ENCODE measurements at regions not wholly inside any gene's neighbourhood (a gene's known extent, or its start where the extent isn't known, plus 50 kb on each side); places are given as distances from the start of the nearest gene placed in this dataset.

DNA sequence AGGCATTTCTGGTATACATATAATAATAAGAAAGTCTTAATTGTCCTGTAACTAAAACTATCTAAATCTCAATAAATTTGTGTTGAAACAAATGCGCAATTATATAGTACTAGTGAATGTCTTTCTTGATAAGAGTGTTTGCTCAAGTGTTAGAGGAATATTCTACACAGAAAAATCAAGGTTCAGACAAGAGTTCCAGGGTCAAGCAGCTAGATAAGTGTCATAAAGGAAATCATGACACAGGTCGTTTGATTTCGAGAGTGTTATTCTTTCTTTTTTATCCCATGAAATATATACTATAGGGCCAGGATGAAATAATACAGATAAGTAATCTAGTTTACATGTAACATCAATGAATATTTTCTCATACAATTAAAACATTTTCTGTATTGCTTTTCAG lies 366.1 kb downstream of the UTRN start:
- Histone ChIP-seq H3K27ac (ENCODE audit: low read depth, low read length) (no peak overlapping the region), H3K9me3 (ENCODE audit: control insufficient read depth, insufficient read depth, low read length) (no peaks in the 10 kb centered on the region), H3K9me2 (replicated peaks; ENCODE audit: control insufficient read depth, low read length) (no peaks in the 10 kb centered on the region), H3K4me2 (ENCODE audit: low read length) (no peak overlapping the region), H4K20me1 (ENCODE audit: control insufficient read depth, insufficient read depth, low read depth, low read length) (no peaks in the 10 kb centered on the region), H3K36me3 (ENCODE audit: control insufficient read depth, low read length) (no peaks in the 10 kb centered on the region), H3K79me2 (ENCODE audit: control insufficient read depth, low read length) (no peaks in the 10 kb centered on the region), H3K4me1 (ENCODE audit: control insufficient read depth, low read length) (no peaks in the 10 kb centered on the region), H3K4me3 (ENCODE audit: low read length) (no peak overlapping the region), H3F3A (ENCODE audit: control insufficient read depth, insufficient read depth) (no peaks in the 10 kb centered on the region), H3K27me3 (ENCODE audit: control insufficient read depth, low read length) (no peaks in the 10 kb centered on the region)
- TF ChIP-seq, protein P1, sequence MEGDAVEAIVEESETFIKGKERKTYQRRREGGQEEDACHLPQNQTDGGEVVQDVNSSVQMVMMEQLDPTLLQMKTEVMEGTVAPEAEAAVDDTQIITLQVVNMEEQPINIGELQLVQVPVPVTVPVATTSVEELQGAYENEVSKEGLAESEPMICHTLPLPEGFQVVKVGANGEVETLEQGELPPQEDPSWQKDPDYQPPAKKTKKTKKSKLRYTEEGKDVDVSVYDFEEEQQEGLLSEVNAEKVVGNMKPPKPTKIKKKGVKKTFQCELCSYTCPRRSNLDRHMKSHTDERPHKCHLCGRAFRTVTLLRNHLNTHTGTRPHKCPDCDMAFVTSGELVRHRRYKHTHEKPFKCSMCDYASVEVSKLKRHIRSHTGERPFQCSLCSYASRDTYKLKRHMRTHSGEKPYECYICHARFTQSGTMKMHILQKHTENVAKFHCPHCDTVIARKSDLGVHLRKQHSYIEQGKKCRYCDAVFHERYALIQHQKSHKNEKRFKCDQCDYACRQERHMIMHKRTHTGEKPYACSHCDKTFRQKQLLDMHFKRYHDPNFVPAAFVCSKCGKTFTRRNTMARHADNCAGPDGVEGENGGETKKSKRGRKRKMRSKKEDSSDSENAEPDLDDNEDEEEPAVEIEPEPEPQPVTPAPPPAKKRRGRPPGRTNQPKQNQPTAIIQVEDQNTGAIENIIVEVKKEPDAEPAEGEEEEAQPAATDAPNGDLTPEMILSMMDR (IDR thresholded peaks at IDR 0.05; ENCODE audit: low read depth, low read length, poor library complexity, severe bottlenecking) = no peak
- TF ChIP-seq EZH2phosphoT487 (IDR thresholded peaks at IDR 0.05; ENCODE audit: borderline replicate concordance, low read length) = no peak

DNA sequence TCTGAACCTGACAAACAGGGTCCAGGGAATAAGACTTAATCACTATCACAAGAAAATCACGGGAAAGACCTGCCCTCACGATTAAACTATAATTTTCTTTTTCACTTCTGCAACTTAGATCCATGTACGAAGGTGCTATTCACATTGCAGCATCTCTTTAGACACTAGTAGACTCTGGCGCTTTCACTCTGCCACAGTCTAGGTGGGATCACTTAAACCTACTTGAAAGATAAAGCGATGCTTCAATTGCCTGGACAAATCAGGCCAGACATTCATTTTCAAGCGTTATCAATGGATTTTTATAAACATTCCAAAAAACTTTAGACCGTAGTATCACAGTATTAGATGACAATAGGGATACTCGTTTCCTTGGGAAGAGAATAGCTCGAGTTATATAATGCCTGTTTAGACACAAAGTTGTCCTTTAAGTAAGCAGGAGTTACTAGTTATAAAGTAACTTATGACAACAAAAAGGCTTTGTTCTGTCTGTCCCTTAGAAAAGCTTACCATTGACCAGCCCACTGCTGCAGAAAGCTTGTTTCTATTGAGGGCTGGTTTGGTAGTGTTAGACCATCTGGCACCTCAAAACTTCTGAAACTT lies 367.3 kb downstream of the UTRN start:
- no peak overlapping the region for H3K4me2 ChIP-seq (ENCODE audit: low read length)

DNA sequence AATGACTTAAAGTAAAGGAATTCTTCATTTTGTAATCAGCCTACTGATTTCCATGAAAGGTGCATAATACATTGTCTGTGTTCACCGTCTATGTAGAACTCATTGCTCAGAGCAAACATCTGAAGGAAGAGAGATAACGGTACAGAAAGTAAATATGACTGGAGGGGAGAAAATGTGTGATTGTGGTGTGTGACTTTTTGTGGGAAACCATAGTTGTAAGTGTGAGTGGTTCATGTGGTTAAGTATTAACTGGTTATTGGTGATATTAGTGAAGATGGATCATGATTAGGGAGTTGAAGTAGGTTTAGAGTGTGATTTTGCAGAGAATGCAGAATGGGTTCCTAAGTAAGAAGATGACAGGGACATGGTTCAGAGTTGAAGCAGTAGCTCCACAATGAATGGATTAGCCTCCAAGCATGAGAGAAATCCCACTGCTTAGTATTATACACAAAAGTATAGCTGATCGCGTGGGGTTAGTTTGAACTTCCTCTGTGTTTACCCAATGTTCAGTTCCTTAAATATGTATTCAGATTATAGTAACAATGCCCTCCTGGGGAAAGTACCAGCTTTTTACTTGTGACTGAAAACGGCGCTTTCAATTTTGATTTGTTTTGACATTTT lies 368.9 kb downstream of the UTRN start:
- Histone ChIP-seq H3K4me2 (ENCODE audit: low read length) (no peak overlapping the region), H3K27ac (ENCODE audit: low read depth, low read length) (no peak overlapping the region)

More for the DNA sequence above, 367.3 kb downstream of the UTRN start:
- TF ChIP-seq, protein P1 (IDR thresholded peaks at IDR 0.05; ENCODE audit: low read depth, low read length, poor library complexity, severe bottlenecking) = no peak
- no peaks in the 10 kb centered on the region for H3K9me2 ChIP-seq (replicated peaks; ENCODE audit: control insufficient read depth, low read length)
- H3K79me2 ChIP-seq (ENCODE audit: control insufficient read depth, low read length) = no peaks in the 10 kb centered on the region
- H3K27ac ChIP-seq (ENCODE audit: low read depth, low read length) = no peak overlapping the region
- no peaks in the 10 kb centered on the region for H3F3A ChIP-seq (ENCODE audit: control insufficient read depth, insufficient read depth)
- H3K9me3 ChIP-seq (ENCODE audit: control insufficient read depth, insufficient read depth, low read length) = no peaks in the 10 kb centered on the region
- no peaks in the 10 kb centered on the region for H4K20me1 ChIP-seq (ENCODE audit: control insufficient read depth, insufficient read depth, low read depth, low read length)
- no peaks in the 10 kb centered on the region for H3K27me3 ChIP-seq (ENCODE audit: control insufficient read depth, low read length)
- H3K4me1 ChIP-seq (ENCODE audit: control insufficient read depth, low read length) = no peaks in the 10 kb centered on the region
- H3K36me3 ChIP-seq (ENCODE audit: control insufficient read depth, low read length) = no peaks in the 10 kb centered on the region
- no peak overlapping the region for H3K4me3 ChIP-seq (ENCODE audit: low read length)

More for the DNA sequence above, 368.9 kb downstream of the UTRN start:
- Histone ChIP-seq H3F3A (ENCODE audit: control insufficient read depth, insufficient read depth) (no peaks in the 10 kb centered on the region), H3K36me3 (ENCODE audit: control insufficient read depth, low read length) (no peaks in the 10 kb centered on the region), H3K9me2 (replicated peaks; ENCODE audit: control insufficient read depth, low read length) (no peaks in the 10 kb centered on the region), H3K27me3 (ENCODE audit: control insufficient read depth, low read length) (no peaks in the 10 kb centered on the region), H3K79me2 (ENCODE audit: control insufficient read depth, low read length) (no peaks in the 10 kb centered on the region), H3K4me1 (ENCODE audit: control insufficient read depth, low read length) (no peaks in the 10 kb centered on the region), H3K4me3 (ENCODE audit: low read length) (no peak overlapping the region), H4K20me1 (ENCODE audit: control insufficient read depth, insufficient read depth, low read depth, low read length) (no peaks in the 10 kb centered on the region), H3K9me3 (ENCODE audit: control insufficient read depth, insufficient read depth, low read length) (no peaks in the 10 kb centered on the region)
- TF ChIP-seq EZH2phosphoT487 (IDR thresholded peaks at IDR 0.05; ENCODE audit: borderline replicate concordance, low read length) = no peak
- TF ChIP-seq, protein P1 (IDR thresholded peaks at IDR 0.05; ENCODE audit: low read depth, low read length, poor library complexity, severe bottlenecking) = no peak
